HCT116 (cell line): ENCODE measurements at regions not wholly inside any gene's neighbourhood (a gene's known extent, or its start where the extent isn't known, plus 50 kb on each side); places are given as distances from the start of the nearest gene placed in this dataset.

Experiments used
- ATAC-seq: fragments of 200-7000 bp; cut with Tn5 transposase; 2 replicates; pipeline ENCODE4 v1.9.1; 2020; ENCODE audit warnings: mild to moderate bottlenecking, moderate library complexity
- BruUV-seq: library from RNA; stranded (reverse); fragments of 400-500 nt; replicated peaks from 2 replicates; lab custom pipeline; 2021; lab: Mats Ljungman, UMichigan
- CTCF ChIA-PET: fragments of 300-600 bp; sonication (Branson Sonifier 250); formaldehyde crosslinking; loops from one replicate; lab custom pipeline; 2021; ENCODE audit warnings: antibody characterized with exemption; lab: Charles Lee
- POLR2A ChIA-PET: fragments of 300-600, 350-600 bp; sonication (Branson Sonifier 250); formaldehyde crosslinking; loops from one replicate; lab custom pipeline; 2021; ENCODE audit warnings: antibody characterized with exemption; lab: Charles Lee
- RAD21 ChIA-PET, 2 experiments: fragments of 300-600 bp; sonication (Branson Sonifier 250); formaldehyde crosslinking; loops; one replicate each; lab custom pipeline; 2023; ENCODE audit warnings: low total read pairs in 2 of 2; ENCODE audit not compliant: uncharacterized antibody in 2 of 2, unreplicated experiment in 2 of 2, low non-redundant PET in 1 of 2; lab: Charles Lee
- DNase-seq: peaks from one replicate; pipeline ENCODE4 v3.0.0-alpha.2; 2010; ENCODE audit warnings: low read depth, low spot score
- H2AFZ ChIP-seq: fragments of 200-600 bp; shearing (Covaris generic), sonication (generic); 2 replicates; pipeline ENCODE4 v1.6.1; 2017; ENCODE audit warnings: low read depth, mixed run types, mixed read lengths, antibody characterized with exemption, low read length; ENCODE audit not compliant: poor library complexity, severe bottlenecking
- H3K27ac ChIP-seq: 2 replicates; pipeline ENCODE4 v1.5.1; 2012; ENCODE audit warnings: low read depth, low read length
- H3K27me3 ChIP-seq: fragments of 200-600 bp; sonication (generic); 2 replicates; pipeline ENCODE4 v1.6.1; 2016; ENCODE audit warnings: mixed run types, low read length, mixed read lengths; ENCODE audit not compliant: insufficient read depth
- H3K36me3 ChIP-seq, 2 experiments: fragments of 200-500 bp in 1 of 2; fragments of 200-600 bp in 1 of 2; sonication (Bioruptor generic) in 1 of 2; sonication (generic) in 1 of 2; 2 replicates each; pipeline versions ENCODE4 v1.5.1 to v1.6.1; 2014 to 2016; ENCODE audit warnings: low read length in 2 of 2, inconsistent platforms in 1 of 2, mixed read lengths in 1 of 2, mixed run types in 1 of 2; ENCODE audit not compliant: insufficient read depth in 2 of 2, control insufficient read depth in 1 of 2
- H3K4me1 ChIP-seq, 2 experiments: fragments of 200-600 bp in 1 of 2; sonication (generic) in 1 of 2; 2 replicates each; pipeline versions ENCODE4 v1.5.1 to v1.6.1; 2012 to 2017; ENCODE audit warnings: low read length in 2 of 2, inconsistent platforms in 1 of 2, mild to moderate bottlenecking in 1 of 2, mixed read lengths in 1 of 2, mixed run types in 1 of 2, moderate library complexity in 1 of 2; ENCODE audit not compliant: insufficient read depth in 2 of 2, control insufficient read depth in 1 of 2
- H3K4me2 ChIP-seq: fragments of 200-600 bp; sonication (generic); 2 replicates; pipeline ENCODE4 v1.6.1; 2017; ENCODE audit warnings: mixed run types, low read length, mixed read lengths
- H3K4me3 ChIP-seq, 2 experiments: fragments of 200-600 bp in 1 of 2; sonication (generic) in 1 of 2; replicated peaks in 1 of 2; 2 replicates each; pipeline ENCODE4 v1.5.1; 2011 to 2016; ENCODE audit warnings: low read length in 2 of 2, control low read depth in 1 of 2, low read depth in 1 of 2, mild to moderate bottlenecking in 1 of 2, mixed read lengths in 1 of 2, mixed run types in 1 of 2
- H3K79me2 ChIP-seq: fragments of 200-600 bp; sonication (generic); 2 replicates; pipeline ENCODE4 v1.6.1; 2017; ENCODE audit warnings: mild to moderate bottlenecking, mixed run types, low read length, moderate library complexity, mixed read lengths; ENCODE audit not compliant: insufficient read depth
- H3K9ac ChIP-seq: fragments of 200-600 bp; sonication (generic); 2 replicates; pipeline ENCODE4 v1.6.1; 2016; ENCODE audit warnings: low read length, mixed read lengths
- H3K9me2 ChIP-seq: fragments of 200-600 bp; sonication (generic), shearing (Covaris generic); 2 replicates; pipeline ENCODE4 v1.6.1; 2017; ENCODE audit warnings: mixed run types, mild to moderate bottlenecking, moderate library complexity; ENCODE audit not compliant: insufficient read depth
- H3K9me3 ChIP-seq, 2 experiments: fragments of 200-500 bp in 1 of 2; fragments of 200-600 bp in 1 of 2; sonication (Bioruptor generic) in 1 of 2; sonication (generic) in 1 of 2; 2 replicates each; pipeline ENCODE4 v1.6.1; 2014 to 2017; ENCODE audit warnings: low read length in 2 of 2, mixed read lengths in 2 of 2, inconsistent platforms in 1 of 2, low read depth in 1 of 2, mild to moderate bottlenecking in 1 of 2, mixed run types in 1 of 2, moderate library complexity in 1 of 2; ENCODE audit not compliant: control insufficient read depth in 1 of 2, insufficient read depth in 1 of 2
- H4K20me1 ChIP-seq: fragments of 200-600 bp; sonication (generic), shearing (Covaris generic); 2 replicates; pipeline ENCODE4 v1.6.1; 2017; ENCODE audit warnings: mixed run types, mild to moderate bottlenecking, moderate library complexity; ENCODE audit not compliant: insufficient read depth
- CBX3 ChIP-seq: IDR thresholded peaks from 2 replicates; pipeline ENCODE4 v1.6.1; 2012; ENCODE audit warnings: low read depth
- CEBPB ChIP-seq: IDR thresholded peaks from 2 replicates; pipeline ENCODE4 v1.6.1; 2012; ENCODE audit warnings: low read depth
- EGR1 ChIP-seq: IDR thresholded peaks from 2 replicates; pipeline ENCODE4 v1.6.1; 2012; ENCODE audit warnings: low read depth
- EZH2 ChIP-seq: fragments of 200-600 bp; sonication (generic); IDR thresholded peaks from 2 replicates; pipeline ENCODE4 v1.6.1; 2017; ENCODE audit warnings: antibody characterized with exemption, mixed run types
- EZH2phosphoT487 ChIP-seq: fragments of 200-600 bp; IDR thresholded peaks from 2 replicates; pipeline ENCODE4 v1.6.1; 2018; ENCODE audit warnings: antibody characterized with exemption, borderline replicate concordance
- FOSL1 ChIP-seq: IDR thresholded peaks from 2 replicates; pipeline ENCODE4 v1.6.1; 2012; ENCODE audit warnings: low read depth
- JUND ChIP-seq: IDR thresholded peaks from 2 replicates; pipeline ENCODE4 v1.6.1; 2012
- POLR2A ChIP-seq: IDR thresholded peaks from 2 replicates; pipeline ENCODE4 v1.7.0; 2011; ENCODE audit warnings: borderline replicate concordance; ENCODE audit not compliant: insufficient read depth, insufficient read length; ENCODE audit errors: extremely low read depth
- POLR2AphosphoS5 ChIP-seq: IDR thresholded peaks from 2 replicates; pipeline ENCODE4 v1.6.1; 2011; ENCODE audit warnings: mild to moderate bottlenecking, low read depth, low read length, moderate library complexity
- RAD21 ChIP-seq: IDR thresholded peaks from 2 replicates; pipeline ENCODE4 v1.6.1; 2012; ENCODE audit warnings: low read depth, mild to moderate bottlenecking
- SIN3A ChIP-seq: IDR thresholded peaks from 2 replicates; pipeline ENCODE4 v1.6.1; 2012; ENCODE audit warnings: low read depth
- SP1 ChIP-seq: IDR thresholded peaks from 2 replicates; pipeline ENCODE4 v1.6.1; 2012; ENCODE audit warnings: low read depth
- TCF7L2 ChIP-seq: IDR thresholded peaks from 2 replicates; pipeline ENCODE4 v1.7.0; 2011; ENCODE audit warnings: borderline replicate concordance, inconsistent platforms; ENCODE audit not compliant: insufficient read depth, insufficient read length; ENCODE audit errors: extremely low read depth
- YY1 ChIP-seq: IDR thresholded peaks from 2 replicates; pipeline ENCODE4 v1.6.1; 2011; ENCODE audit warnings: low read length, low read depth, moderate library complexity, mild to moderate bottlenecking; ENCODE audit not compliant: insufficient replicate concordance; ENCODE audit errors: extremely low read depth
- intact Hi-C: fragments of 100-400 bp; cut with micrococcal nuclease; formaldehyde crosslinking; loops from 2 replicates; pipeline ENCODE4 v1.10.0; 2022
- TF ChIP-seq, protein P1 (sequence below): IDR thresholded peaks from 2 replicates; pipeline ENCODE4 v1.6.1; 2012
- TF ChIP-seq, protein P2 (sequence below): IDR thresholded peaks from 2 replicates; pipeline ENCODE4 v1.6.1; 2012; ENCODE audit warnings: low read depth

DNA sequence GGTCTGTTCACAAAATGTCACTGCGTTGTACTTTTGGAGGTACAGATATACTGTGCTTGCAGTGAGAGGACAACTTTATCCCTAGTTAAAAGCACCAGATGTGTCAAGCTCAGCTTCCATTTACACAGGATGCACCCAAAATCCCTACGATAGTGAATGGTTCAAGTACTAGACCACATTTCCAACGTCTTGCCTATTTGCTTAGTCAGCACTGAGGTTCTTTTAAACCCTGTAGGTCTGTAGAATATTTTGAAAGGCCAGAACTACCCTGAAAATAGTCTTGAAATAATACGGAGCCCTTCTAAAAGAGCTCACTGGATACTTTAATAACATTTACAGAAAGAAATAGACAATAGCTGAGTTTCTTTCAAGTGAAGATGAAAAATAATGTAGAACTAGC is 466.1 kb downstream of the FUT8 start:
- no peak overlapping the region for H2AFZ ChIP-seq
- H3K9ac ChIP-seq = no peak overlapping the region
- DNase-seq (no peak), ATAC-seq (no peak)
- no peak overlapping the region for H3K4me3 ChIP-seq
- H3K27me3 ChIP-seq = no peaks in the 10 kb centered on the region; the same call in 1 of the 2 replicates
- no peaks in the 10 kb centered on the region for H3K9me2 ChIP-seq
- CTCF ChIA-PET = no interaction called here
- no peak overlapping the region for H3K27ac ChIP-seq
- POLR2A ChIA-PET = no interaction called here
- peaks cover 0 to 7% of the 10 kb centered on the region in 2 experiments; a peak in 1 of 4 replicates for H3K4me1 ChIP-seq
- H3K79me2 ChIP-seq = no peaks in the 10 kb centered on the region
- no peaks in the 10 kb centered on the region for H3K36me3 ChIP-seq
- no TSS peak for BruUV-seq
- H4K20me1 ChIP-seq = no peaks in the 10 kb centered on the region
- RAD21 ChIA-PET = no interaction called here
- H3K9me3 ChIP-seq = no peaks in the 10 kb centered on the region
- TF ChIP-seq SIN3A (no peak), SP1 (no peak), POLR2A (no peak), JUND (no peak), POLR2AphosphoS5 (no peak), TCF7L2 (no peak)
- TF ChIP-seq, protein P1, sequence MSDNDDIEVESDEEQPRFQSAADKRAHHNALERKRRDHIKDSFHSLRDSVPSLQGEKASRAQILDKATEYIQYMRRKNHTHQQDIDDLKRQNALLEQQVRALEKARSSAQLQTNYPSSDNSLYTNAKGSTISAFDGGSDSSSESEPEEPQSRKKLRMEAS = no peak
- H3K4me2 ChIP-seq = no peak overlapping the region
- intact Hi-C loops = no loop called here

DNA sequence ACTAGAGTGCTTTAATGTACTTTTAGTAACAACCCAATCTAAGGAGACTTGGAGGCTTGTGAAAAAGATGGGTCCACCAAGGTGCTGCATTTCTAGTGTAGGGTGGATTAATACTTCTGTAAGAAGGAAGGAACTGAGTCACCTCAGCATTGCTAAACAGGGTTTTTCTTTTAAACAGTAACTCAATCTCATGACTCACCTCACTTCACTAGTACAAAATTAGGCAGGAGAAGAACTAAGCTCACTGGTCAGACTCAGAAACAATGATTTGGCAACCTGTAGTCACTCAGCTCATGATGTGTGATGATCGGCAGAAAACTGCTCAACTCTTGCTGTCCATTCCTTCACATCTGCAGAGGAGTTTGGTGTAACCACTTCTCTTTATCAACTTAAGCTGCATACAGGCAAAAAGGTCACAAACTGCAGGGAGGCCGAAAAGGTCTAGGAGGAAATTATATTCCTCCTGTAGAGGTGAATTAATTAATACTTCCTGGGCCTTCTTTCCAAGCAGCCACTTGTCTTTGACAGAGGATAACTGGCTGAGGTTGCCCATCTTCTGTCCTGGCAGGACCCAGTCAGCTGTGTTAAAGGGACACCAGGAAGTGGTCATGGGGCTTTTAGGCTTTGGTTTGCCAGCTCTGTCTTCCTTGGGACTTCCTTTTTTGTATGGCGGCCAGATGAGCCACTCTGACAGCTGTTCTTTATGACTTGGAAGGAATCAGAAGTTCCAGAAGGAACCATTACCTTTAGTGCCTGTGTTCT is 466.9 kb downstream of the FUT8 start:
- intact Hi-C loops = no loop called here
- Histone ChIP-seq H3K9me3 (no peaks in the 10 kb centered on the region), H3K9ac (no peak overlapping the region), H3K4me3 (no peak overlapping the region), H4K20me1 (no peaks in the 10 kb centered on the region), H3K9me2 (no peaks in the 10 kb centered on the region), H3K27ac (no peak overlapping the region), H2AFZ (no peak overlapping the region), H3K4me2 (no peak overlapping the region), H3K36me3 (no peaks in the 10 kb centered on the region), H3K27me3 (peaks cover 2% of the 10 kb centered on the region; the same call in 1 of the 2 replicates), H3K79me2 (no peaks in the 10 kb centered on the region), H3K4me1 (peaks cover 0 to 7% of the 10 kb centered on the region in 2 experiments; a peak in 1 of 4 replicates)
- ChIA-PET RAD21 (no interaction called here), POLR2A (no interaction called here), CTCF (no interaction called here)
- no TSS peak for BruUV-seq
- no peak for ATAC-seq
- DNase-seq = peak; percentile 7
- TF ChIP-seq EZH2phosphoT487 = no peak
- peak; percentile 41; the same call in 1 of the 2 replicates for TF ChIP-seq JUND
- no peak for TF ChIP-seq RAD21
- no peak for TF ChIP-seq YY1
- TF ChIP-seq EGR1 = no peak
- TF ChIP-seq, protein P2, sequence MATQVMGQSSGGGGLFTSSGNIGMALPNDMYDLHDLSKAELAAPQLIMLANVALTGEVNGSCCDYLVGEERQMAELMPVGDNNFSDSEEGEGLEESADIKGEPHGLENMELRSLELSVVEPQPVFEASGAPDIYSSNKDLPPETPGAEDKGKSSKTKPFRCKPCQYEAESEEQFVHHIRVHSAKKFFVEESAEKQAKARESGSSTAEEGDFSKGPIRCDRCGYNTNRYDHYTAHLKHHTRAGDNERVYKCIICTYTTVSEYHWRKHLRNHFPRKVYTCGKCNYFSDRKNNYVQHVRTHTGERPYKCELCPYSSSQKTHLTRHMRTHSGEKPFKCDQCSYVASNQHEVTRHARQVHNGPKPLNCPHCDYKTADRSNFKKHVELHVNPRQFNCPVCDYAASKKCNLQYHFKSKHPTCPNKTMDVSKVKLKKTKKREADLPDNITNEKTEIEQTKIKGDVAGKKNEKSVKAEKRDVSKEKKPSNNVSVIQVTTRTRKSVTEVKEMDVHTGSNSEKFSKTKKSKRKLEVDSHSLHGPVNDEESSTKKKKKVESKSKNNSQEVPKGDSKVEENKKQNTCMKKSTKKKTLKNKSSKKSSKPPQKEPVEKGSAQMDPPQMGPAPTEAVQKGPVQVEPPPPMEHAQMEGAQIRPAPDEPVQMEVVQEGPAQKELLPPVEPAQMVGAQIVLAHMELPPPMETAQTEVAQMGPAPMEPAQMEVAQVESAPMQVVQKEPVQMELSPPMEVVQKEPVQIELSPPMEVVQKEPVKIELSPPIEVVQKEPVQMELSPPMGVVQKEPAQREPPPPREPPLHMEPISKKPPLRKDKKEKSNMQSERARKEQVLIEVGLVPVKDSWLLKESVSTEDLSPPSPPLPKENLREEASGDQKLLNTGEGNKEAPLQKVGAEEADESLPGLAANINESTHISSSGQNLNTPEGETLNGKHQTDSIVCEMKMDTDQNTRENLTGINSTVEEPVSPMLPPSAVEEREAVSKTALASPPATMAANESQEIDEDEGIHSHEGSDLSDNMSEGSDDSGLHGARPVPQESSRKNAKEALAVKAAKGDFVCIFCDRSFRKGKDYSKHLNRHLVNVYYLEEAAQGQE = no peak
- TF ChIP-seq, protein P1 = no peak
- TF ChIP-seq CEBPB = peak; percentile 57; the same call in 1 of the 2 replicates
- TF ChIP-seq FOSL1 = 0 out of 2 replicates have a peak, but pooled peaks have one; percentile 34
- TF ChIP-seq TCF7L2 = no peak
- TF ChIP-seq POLR2AphosphoS5 = no peak
- TF ChIP-seq CBX3 = no peak
- no peak for TF ChIP-seq EZH2
